GM13977 (cell line): ENCODE measurements at regions not wholly inside any gene's neighbourhood (a gene's known extent, or its start where the extent isn't known, plus 50 kb on each side); places are given as distances from the start of the nearest gene placed in this dataset.

ENCODE experiments used
- DNase-seq: peaks from one replicate; pipeline ENCODE4 v3.0.0; 2012; ENCODE audit warnings: low spot score
- in situ Hi-C: fragments of 300-500 bp; cut with MboI; formaldehyde crosslinking; loops from one replicate; pipeline ENCODE4 v1.12.0; 2022; ENCODE audit warnings: low sequenced_read_pairs, low pct_unique_long_range_greater_than_20kb, mixed read lengths, inconsistent platforms; ENCODE audit not compliant: unreplicated experiment
- TF ChIP-seq, protein P1 (sequence below): IDR thresholded peaks from 2 replicates; pipeline ENCODE4 v1.5.1; 2012; ENCODE audit warnings: mild to moderate bottlenecking, control low read depth; ENCODE audit not compliant: insufficient read depth; ENCODE audit errors: extremely low read depth, missing control alignments

GRCh38 chr6:105791179-105791578, 295.0 kb upstream of the PRDM1 start:
- TF ChIP-seq, protein P1, sequence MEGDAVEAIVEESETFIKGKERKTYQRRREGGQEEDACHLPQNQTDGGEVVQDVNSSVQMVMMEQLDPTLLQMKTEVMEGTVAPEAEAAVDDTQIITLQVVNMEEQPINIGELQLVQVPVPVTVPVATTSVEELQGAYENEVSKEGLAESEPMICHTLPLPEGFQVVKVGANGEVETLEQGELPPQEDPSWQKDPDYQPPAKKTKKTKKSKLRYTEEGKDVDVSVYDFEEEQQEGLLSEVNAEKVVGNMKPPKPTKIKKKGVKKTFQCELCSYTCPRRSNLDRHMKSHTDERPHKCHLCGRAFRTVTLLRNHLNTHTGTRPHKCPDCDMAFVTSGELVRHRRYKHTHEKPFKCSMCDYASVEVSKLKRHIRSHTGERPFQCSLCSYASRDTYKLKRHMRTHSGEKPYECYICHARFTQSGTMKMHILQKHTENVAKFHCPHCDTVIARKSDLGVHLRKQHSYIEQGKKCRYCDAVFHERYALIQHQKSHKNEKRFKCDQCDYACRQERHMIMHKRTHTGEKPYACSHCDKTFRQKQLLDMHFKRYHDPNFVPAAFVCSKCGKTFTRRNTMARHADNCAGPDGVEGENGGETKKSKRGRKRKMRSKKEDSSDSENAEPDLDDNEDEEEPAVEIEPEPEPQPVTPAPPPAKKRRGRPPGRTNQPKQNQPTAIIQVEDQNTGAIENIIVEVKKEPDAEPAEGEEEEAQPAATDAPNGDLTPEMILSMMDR, result no peak
- DNase-seq, result no peak
- in situ Hi-C loops, result no loop called here

DNA sequence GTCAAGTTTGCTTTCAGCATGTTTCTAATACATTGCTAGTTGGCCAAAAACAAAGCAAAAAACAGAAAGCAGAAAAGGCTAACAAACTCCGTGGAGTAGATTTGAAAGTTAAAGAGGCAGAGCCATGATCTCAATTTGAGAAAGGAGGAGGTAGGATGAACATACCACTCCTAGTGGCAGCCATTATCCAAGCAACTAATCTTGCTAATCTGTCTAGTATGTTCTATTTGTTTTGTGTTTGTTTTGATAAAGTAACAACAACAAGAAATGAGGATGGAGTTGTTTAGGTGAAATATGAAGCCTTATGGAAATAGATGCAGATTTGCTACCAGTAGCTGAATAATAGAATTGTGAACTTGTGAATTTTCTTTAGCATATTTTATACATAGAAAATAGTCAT, 295.5 kb upstream of the PRDM1 start:
- TF ChIP-seq, protein P1, result no peak
- DNase-seq, result no peak
- in situ Hi-C loops, result no loop called here

DNA sequence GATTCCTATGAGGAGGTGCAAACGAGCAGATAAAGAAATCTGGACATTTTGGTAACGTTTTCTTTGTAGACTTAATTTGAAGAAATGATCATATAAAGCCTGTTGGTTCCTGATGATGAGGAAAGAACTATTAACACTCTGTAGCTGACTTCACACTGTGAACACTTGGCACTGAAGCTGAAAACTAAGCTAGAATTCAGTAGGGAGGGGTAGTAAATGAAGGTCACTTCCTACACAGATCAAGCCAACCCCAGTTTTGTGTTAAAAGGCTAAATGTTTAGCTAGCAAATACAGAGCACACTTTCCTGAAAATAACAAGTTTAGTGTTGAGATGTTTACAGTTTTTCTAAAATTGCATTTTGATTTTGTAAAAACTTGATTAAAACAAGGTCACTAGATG, 296.2 kb upstream of the PRDM1 start:
- in situ Hi-C loops, result no loop called here
- TF ChIP-seq, protein P1, result no peak
- DNase-seq, result no peak

DNA sequence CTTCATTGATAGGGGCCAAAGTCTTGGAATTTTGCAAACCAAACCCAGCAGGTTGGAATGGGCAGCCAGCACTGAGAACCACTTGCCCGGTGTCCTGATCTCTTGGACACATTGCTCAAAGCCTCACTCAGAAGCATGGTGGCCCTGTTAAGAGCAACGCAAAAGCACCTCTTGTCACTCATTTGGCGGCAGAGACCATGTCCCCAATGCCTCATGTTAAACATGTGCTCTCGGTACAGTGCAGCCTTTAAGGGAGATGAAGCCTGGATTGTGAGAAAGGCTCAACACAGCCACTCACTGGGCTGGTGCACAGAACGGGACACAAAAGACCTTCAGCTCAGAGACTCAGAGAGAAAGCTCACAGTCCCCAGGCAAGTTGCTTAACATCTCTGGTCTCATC, 298.4 kb upstream of the PRDM1 start:
- in situ Hi-C loops, result no loop called here
- TF ChIP-seq, protein P1, result no peak
- no peak for DNase-seq

DNA sequence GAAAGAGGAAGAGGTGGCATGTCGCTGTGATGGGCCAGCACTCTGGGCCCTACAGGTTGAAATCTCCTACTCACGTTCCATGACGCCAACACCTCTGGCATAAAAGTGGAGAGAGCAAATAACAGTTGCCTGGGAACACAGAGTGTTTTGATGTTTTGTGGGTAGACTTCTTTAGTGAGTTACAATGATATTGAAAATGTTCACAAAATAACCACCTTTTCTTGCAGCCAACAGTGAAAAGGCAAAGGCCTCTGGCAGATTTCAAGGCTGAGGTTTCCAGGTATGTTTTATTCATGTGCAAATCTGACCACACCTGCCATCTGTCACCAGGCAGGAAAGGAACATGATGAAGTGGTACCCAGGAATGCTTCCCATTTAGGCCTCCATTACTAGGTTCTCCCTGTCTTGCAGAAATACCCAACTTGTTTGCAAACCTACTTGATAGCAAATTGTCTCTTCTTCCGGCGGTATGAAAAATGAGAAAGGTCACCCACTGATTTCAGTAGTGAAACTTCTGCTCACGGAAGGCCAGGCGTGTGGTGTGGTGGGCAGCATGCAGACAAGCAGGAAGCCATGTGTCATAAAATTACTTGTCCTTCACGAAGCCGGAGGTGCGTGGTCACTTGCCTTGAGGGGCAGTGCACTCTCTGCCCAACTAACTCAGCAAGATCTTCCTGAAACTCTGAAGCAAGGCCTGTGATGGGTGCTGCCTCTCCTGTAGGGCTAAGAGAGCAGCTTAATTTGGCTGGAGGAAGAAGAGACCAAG, 299.1 kb upstream of the PRDM1 start:
- DNase-seq, result peak; percentile 21
- TF ChIP-seq, protein P1, result no peak
- in situ Hi-C loops, result no loop called here

- DNase-seq, result no peak
- in situ Hi-C loops, result no loop called here
- TF ChIP-seq, protein P1, result no peak
Measured at GRCh38 chr6:105786449-105786848, 299.7 kb upstream of the PRDM1 start.
